Neural crest cell (in vitro differentiated cells): ENCODE measurements at regions not wholly inside any gene's neighbourhood (a gene's known extent, or its start where the extent isn't known, plus 50 kb on each side); places are given as distances from the start of the nearest gene placed in this dataset.

Experiments
- DNase-seq: peaks from one replicate; pipeline ENCODE4 v3.0.0; 2021; ENCODE audit warnings: low read depth, mixed read lengths, low spot score
- H3K27ac Mint-ChIP-seq: one replicate; pipeline ENCODE4 v1.8.0; 2021; ENCODE audit warnings: mild to moderate bottlenecking, mixed read lengths; ENCODE audit not compliant: unreplicated experiment
- H3K27me3 Mint-ChIP-seq: 2 replicates; pipeline ENCODE4 v1.8.0; 2021; ENCODE audit warnings: low read depth, mild to moderate bottlenecking, mixed read lengths
- H3K36me3 Mint-ChIP-seq: 2 replicates; pipeline ENCODE4 v1.8.0; 2021; ENCODE audit warnings: low read depth, mild to moderate bottlenecking, mixed read lengths
- H3K4me1 Mint-ChIP-seq: 2 replicates; pipeline ENCODE4 v1.8.0; 2021; ENCODE audit warnings: mixed read lengths
- H3K4me3 Mint-ChIP-seq: one replicate; pipeline ENCODE4 v1.8.0; 2021; ENCODE audit warnings: mild to moderate bottlenecking, mixed read lengths
- H3K9me3 Mint-ChIP-seq: 2 replicates; pipeline ENCODE4 v1.8.0; 2021; ENCODE audit warnings: mixed read lengths
- TF ChIP-seq, protein P1 (sequence below): fragments of 200-600 bp; sonication (generic); conservative IDR thresholded peaks from 2 replicates; pipeline ENCODE4 v1.5.0; 2021; ENCODE audit warnings: antibody characterized with exemption, mild to moderate bottlenecking

DNA sequence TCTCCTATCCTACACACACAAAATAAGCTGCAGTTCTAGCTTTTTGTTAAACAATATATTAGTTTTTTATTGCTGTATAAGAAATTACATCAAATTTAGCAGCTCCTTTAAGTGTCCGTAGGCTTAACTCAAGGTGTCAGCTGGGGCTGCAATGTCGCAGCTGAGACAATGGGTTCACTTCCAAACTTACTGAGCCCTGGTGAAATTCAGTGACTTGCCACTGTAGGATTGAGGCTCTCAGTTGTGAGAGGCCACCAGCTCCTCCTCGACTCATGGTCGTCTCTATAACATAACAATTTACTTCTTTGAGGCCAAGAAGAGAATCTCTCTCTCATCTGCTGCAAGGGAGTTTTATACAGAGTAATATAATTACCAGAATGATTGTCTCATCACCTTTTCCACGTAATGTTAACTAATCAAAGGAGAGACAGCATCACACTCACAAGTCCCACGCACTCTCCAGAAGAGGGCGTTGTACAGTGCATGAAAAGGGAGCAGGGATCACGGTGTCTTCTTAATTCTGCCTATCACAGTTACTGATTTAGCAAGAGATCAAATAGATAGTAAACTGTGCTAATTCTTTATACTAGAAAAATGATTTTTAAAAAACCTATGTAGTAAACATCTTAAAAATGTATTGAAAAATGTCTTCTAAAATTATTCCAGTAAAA, 735.6 kb upstream of the GBE1 start:
- no peaks in the 10 kb centered on the region for H3K9me3 Mint-ChIP-seq
- no peaks in the 10 kb centered on the region for H3K27me3 Mint-ChIP-seq
- H3K4me3 Mint-ChIP-seq, result no peak overlapping the region
- no peak overlapping the region for H3K27ac Mint-ChIP-seq
- DNase-seq, result no peak
- no peaks in the 10 kb centered on the region for H3K36me3 Mint-ChIP-seq
- TF ChIP-seq, protein P1, sequence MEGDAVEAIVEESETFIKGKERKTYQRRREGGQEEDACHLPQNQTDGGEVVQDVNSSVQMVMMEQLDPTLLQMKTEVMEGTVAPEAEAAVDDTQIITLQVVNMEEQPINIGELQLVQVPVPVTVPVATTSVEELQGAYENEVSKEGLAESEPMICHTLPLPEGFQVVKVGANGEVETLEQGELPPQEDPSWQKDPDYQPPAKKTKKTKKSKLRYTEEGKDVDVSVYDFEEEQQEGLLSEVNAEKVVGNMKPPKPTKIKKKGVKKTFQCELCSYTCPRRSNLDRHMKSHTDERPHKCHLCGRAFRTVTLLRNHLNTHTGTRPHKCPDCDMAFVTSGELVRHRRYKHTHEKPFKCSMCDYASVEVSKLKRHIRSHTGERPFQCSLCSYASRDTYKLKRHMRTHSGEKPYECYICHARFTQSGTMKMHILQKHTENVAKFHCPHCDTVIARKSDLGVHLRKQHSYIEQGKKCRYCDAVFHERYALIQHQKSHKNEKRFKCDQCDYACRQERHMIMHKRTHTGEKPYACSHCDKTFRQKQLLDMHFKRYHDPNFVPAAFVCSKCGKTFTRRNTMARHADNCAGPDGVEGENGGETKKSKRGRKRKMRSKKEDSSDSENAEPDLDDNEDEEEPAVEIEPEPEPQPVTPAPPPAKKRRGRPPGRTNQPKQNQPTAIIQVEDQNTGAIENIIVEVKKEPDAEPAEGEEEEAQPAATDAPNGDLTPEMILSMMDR, result peak; percentile 57
- no peaks in the 10 kb centered on the region for H3K4me1 Mint-ChIP-seq

DNA sequence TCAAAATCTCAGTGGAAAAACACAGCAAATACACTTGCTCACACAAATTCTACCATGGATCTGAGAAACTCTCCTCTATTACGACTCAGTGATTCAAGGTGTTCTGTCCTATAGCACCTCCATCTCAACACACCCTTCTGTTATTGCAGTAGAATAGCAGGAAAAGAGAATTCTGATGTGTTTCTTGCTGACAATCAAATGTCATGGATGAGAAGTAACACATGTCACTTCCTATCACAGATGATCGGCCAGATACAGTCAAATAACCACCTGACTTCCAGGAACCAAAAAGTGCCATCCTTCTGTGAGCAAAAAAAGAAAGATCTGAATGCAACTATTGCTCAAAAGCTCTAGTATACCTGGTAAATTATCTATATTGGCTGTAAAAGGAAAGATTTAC, 734.2 kb upstream of the GBE1 start:
- Mint-ChIP-seq H3K9me3 (no peaks in the 10 kb centered on the region), H3K27me3 (no peaks in the 10 kb centered on the region), H3K4me1 (no peaks in the 10 kb centered on the region), H3K36me3 (no peaks in the 10 kb centered on the region), H3K4me3 (no peak overlapping the region), H3K27ac (no peak overlapping the region)
- DNase-seq, result no peak
- TF ChIP-seq, protein P1, result no peak

DNA sequence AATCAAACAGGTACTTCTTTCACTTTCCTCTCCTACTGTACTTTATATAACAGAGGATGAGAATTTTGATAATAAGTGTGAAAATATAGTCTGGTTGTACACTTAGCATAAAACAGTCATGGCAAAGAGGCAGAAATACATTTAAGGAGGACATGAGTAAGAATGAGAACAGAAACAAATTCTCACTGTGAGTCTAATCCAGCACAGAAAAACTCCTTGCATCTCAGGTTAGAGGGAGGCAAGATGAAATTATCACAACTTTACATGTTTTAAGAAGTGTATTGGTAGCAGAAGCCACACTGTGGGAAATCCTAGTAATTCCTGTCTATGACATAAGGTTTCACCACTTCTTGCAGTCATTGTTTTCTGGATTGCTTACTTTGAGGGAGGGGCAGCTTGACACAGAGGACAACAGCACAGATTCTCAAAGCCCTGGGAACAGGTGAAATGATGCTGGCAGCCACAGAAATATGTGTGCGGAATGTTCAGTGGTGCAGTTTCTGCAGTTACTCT, 733.6 kb upstream of the GBE1 start:
- no peaks in the 10 kb centered on the region for H3K27me3 Mint-ChIP-seq
- peaks cover 2% of the 10 kb centered on the region for H3K9me3 Mint-ChIP-seq
- TF ChIP-seq, protein P1, result no peak
- H3K4me1 Mint-ChIP-seq, result no peaks in the 10 kb centered on the region
- DNase-seq, result no peak
- H3K4me3 Mint-ChIP-seq, result no peak overlapping the region
- H3K36me3 Mint-ChIP-seq, result no peaks in the 10 kb centered on the region
- no peak overlapping the region for H3K27ac Mint-ChIP-seq

DNA sequence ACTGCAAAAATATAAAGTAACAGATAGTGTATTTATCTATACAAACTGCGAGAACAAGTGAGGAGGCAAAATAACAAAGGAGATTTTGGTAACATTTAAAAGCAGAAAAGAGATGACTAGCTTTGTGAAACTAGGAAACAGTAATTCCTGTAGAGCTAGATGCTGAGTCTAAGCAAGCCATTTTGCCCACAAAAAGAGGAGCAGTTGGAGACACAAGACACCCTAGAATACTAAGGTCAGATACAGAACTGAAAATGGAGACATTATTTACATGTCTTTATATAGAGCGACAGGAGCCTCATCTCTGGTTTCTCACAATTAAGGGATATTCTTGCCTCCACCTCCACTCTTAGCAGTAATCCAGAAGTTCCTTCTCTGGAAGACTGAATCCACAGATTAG, 732.4 kb upstream of the GBE1 start:
- no peak for DNase-seq
- H3K9me3 Mint-ChIP-seq, result peaks cover 3% of the 10 kb centered on the region
- TF ChIP-seq, protein P1, result no peak
- H3K27ac Mint-ChIP-seq, result no peak overlapping the region
- H3K36me3 Mint-ChIP-seq, result no peaks in the 10 kb centered on the region
- H3K4me3 Mint-ChIP-seq, result no peak overlapping the region
- no peaks in the 10 kb centered on the region for H3K4me1 Mint-ChIP-seq
- no peaks in the 10 kb centered on the region for H3K27me3 Mint-ChIP-seq

DNA sequence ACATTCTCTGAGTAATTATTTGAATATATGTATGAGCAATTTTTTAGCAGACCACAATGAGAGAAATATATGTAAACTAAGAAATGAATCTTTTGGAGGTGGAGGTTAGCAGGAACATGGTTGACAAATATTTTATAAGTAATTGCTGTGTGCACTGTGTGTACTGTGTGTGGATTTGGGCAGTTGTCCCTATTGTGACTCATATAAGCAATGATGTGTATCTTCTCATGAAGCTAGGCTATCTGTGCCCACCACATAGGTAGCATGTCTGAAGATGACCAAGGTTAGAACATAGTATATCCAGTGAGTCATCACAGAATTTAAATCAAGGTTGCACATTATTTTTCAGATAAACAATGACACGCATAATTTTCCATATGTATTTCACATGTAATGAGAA, 713.9 kb upstream of the GBE1 start:
- Mint-ChIP-seq H3K4me3 (no peak overlapping the region), H3K4me1 (no peaks in the 10 kb centered on the region), H3K36me3 (no peaks in the 10 kb centered on the region), H3K27me3 (no peaks in the 10 kb centered on the region), H3K9me3 (peaks cover 4% of the 10 kb centered on the region), H3K27ac (no peak overlapping the region)
- TF ChIP-seq, protein P1, result no peak
- no peak for DNase-seq
